ENCODE measurements at regions not wholly inside any gene's neighbourhood (a gene's known extent, or its start where the extent isn't known, plus 50 kb on each side); places are given as distances from the start of the nearest gene placed in this dataset.

- ChIA-PET CTCF (no interaction called here), POLR2A (no interaction called here)
- Histone ChIP-seq H3K27ac (ENCODE audit: insufficient read depth, low read depth, low read length) (no peak overlapping the region), H3K9ac (replicated peaks; ENCODE audit: extremely low read depth, insufficient read depth, low read length) (no peak overlapping the region), H3K4me2 (ENCODE audit: insufficient read depth, low read length) (no peak overlapping the region), H3K4me1 (ENCODE audit: control insufficient read depth, extremely low read depth, insufficient read depth, low read length) (no peaks in the 10 kb centered on the region), H3K79me2 (ENCODE audit: control insufficient read depth, insufficient read depth, low read length) (no peaks in the 10 kb centered on the region), H2AFZ (ENCODE audit: low read depth, low read length) (no peak overlapping the region), H3K9me3 (replicated peaks; ENCODE audit: control insufficient read depth, insufficient read depth, low read length) (peaks cover 2% of the 10 kb centered on the region), H3K4me3 (replicated peaks in 1 of 3; ENCODE audit: insufficient read depth in 1 of 3, low read depth in 1 of 3, low read length in 3 of 3) (no peak overlapping the region), H3K36me3 (ENCODE audit: control insufficient read depth in 2 of 2, extremely low read depth in 1 of 2, insufficient read depth in 2 of 2, low read length in 2 of 2) (no peaks in the 10 kb centered on the region), H3K9me1 (replicated peaks; ENCODE audit: control insufficient read depth, extremely low read depth, insufficient read depth, low read length) (no peaks in the 10 kb centered on the region), H4K20me1 (replicated peaks; ENCODE audit: control insufficient read depth, extremely low read depth, insufficient read depth, low read length) (no peaks in the 10 kb centered on the region), H3K27me3 (ENCODE audit: control insufficient read depth in 2 of 2, insufficient read depth in 2 of 2, low read length in 2 of 2) (no peaks in the 10 kb centered on the region)
- DNase-seq (ENCODE audit: low read depth, low spot score) (no peak), FAIRE-seq (no peak)
- dilution Hi-C loops (cut with MboI; ENCODE audit: extremely low pct_ligation_motif_present, low sequenced_read_pairs): no loop called here
- BruUV-seq (replicated peaks): no TSS peak
- intact Hi-C loops (cut with micrococcal nuclease): no loop called here
- TF ChIP-seq JUN (IDR thresholded peaks at IDR 0.05; ENCODE audit: borderline replicate concordance, insufficient read depth, insufficient read length, low read depth) (no peak), CTCF (IDR thresholded peaks at IDR 0.05; ENCODE audit: extremely low read depth in 1 of 2, insufficient read depth in 1 of 2, low read depth in 1 of 2, low read length in 2 of 2) (no peak), GATA2 (IDR thresholded peaks at IDR 0.05; ENCODE audit: insufficient read depth, insufficient read length, low read depth, low read length) (no peak), POLR2AphosphoS5 (IDR thresholded peaks at IDR 0.05; ENCODE audit: insufficient read depth, low read depth, low read length) (no peak), EZH2 (IDR thresholded peaks at IDR 0.05; ENCODE audit: borderline replicate concordance, low read depth, low read length, severe bottlenecking) (no peak), POLR2A (IDR thresholded peaks at IDR 0.05; ENCODE audit: low read depth, low read length) (no peak), MYC (IDR thresholded peaks at IDR 0.05; ENCODE audit: low read depth, low read length) (no peak), MAX (IDR thresholded peaks at IDR 0.05; ENCODE audit: insufficient read depth, insufficient read length) (no peak), FOS (IDR thresholded peaks at IDR 0.05; ENCODE audit: borderline replicate concordance, insufficient read depth, low read length) (no peak)
Measured at GRCh38 chr14:86129426-86129825, 599.5 kb downstream of the FLRT2 start.
